ENCODE measurements at regions not wholly inside any gene's neighbourhood (a gene's known extent, or its start where the extent isn't known, plus 50 kb on each side); places are given as distances from the start of the nearest gene placed in this dataset.

- TF ChIP-seq CTCF (IDR thresholded peaks at IDR 0.05) (no peak), POLR2AphosphoS5 (IDR thresholded peaks at IDR 0.05) (no peak), POLR2A (IDR thresholded peaks at IDR 0.05) (no peak)
Measured at GRCh38 chr3:88478460-88478859, 328.7 kb downstream of the C3orf38 start.

Measured in prostate gland (tissue), 2 donors.